ENCODE measurements at regions not wholly inside any gene's neighbourhood (a gene's known extent, or its start where the extent isn't known, plus 50 kb on each side); places are given as distances from the start of the nearest gene placed in this dataset.

GRCh38 chr7:38107486-38107893 is 70.6 kb upstream of the STARD3NL start:
- ATAC-seq, result peak; percentile 96
- intact Hi-C loops (cut with micrococcal nuclease) (loop anchor here (1.0 to 5.0 kb wide), 6 partner anchors 71 to 265 kb away; partner anchors contain the start of gene STARD3NL), in situ Hi-C loops (cut with MboI) (loop anchor here (5.0 to 10.0 kb wide), 2 partner anchors 115 to 227 kb away; no protein-coding TSS in a partner anchor)
- no peaks in the 10 kb centered on the region for H3K36me3 ChIP-seq (ENCODE audit: control insufficient read depth, insufficient read depth, low read length)
- no peak overlapping the region for H3K4me3 ChIP-seq
- FAIRE-seq, result peak; percentile 93
- no peak overlapping the region for H3K4me2 ChIP-seq (ENCODE audit: insufficient read depth, low read length)
- H3K27me3 ChIP-seq (ENCODE audit: control insufficient read depth in 2 of 2, insufficient read depth in 2 of 2, low read length in 2 of 2), result no peaks in the 10 kb centered on the region; a peak in 1 of 5 replicates
- POLR2A ChIA-PET, result no interaction called here
- no peak overlapping the region for H3K27ac ChIP-seq (ENCODE audit: extremely low read depth, low read depth, low read length)
- H3K9ac ChIP-seq (ENCODE audit: insufficient read depth in 1 of 2, low read depth in 2 of 2, low read length in 2 of 2), result no peak overlapping the region
- WGBS (ENCODE audit: insufficient coverage, low coverage, missing lambda C conversion rate), result 0% methylated on average over 3 of the region's 3 CpGs
- H4K20me1 ChIP-seq (replicated peaks; ENCODE audit: control insufficient read depth, insufficient read depth, low read length), result no peaks in the 10 kb centered on the region
- no peaks in the 10 kb centered on the region for H3K79me2 ChIP-seq (ENCODE audit: control insufficient read depth, insufficient read depth, low read length)
- H3K4me1 ChIP-seq (replicated peaks in 1 of 2; ENCODE audit: control insufficient read depth in 2 of 2, insufficient read depth in 2 of 2, low read length in 2 of 2), result no peaks in the 10 kb centered on the region
- CTCF ChIA-PET (ENCODE audit: low intra/inter-chr PET ratio), result interaction anchor here (0.7 to 5.8 kb wide), 4 partner anchors 109 to 211 kb away, joined by 7 to 63 read pairs (median 10); no protein-coding TSS in a partner anchor
- BruUV-seq (replicated peaks), result no TSS peak
- no peaks in the 10 kb centered on the region for H3K9me3 ChIP-seq (replicated peaks; ENCODE audit: control insufficient read depth, insufficient read depth, low read depth, low read length)
- DNase-seq (ENCODE audit: extremely low read depth in 1 of 4, low spot score in 3 of 4), result peak; percentile 61 to 80 (median 67)
- H3K9me1 ChIP-seq (ENCODE audit: control insufficient read depth, insufficient read depth, low read length), result no peaks in the 10 kb centered on the region
- H2AFZ ChIP-seq (ENCODE audit: low read depth, low read length), result no peak overlapping the region
- no peak for TF ChIP-seq POLR2H (tag; IDR thresholded peaks at IDR 0.05; ENCODE audit: low read depth)
- no peak for TF ChIP-seq TSHZ1 (CRISPR knock-in tag; IDR thresholded peaks at IDR 0.05)
- TF ChIP-seq ETV5 (CRISPR knock-in tag; IDR thresholded peaks at IDR 0.05; ENCODE audit: low read depth), result no peak
- TF ChIP-seq FOXA1 (IDR thresholded peaks at IDR 0.05; ENCODE audit: borderline replicate concordance), result no peak
- no peak for TF ChIP-seq ZNF77 (CRISPR knock-in tag; IDR thresholded peaks at IDR 0.05)
- TF ChIP-seq SMC3 (conservative IDR thresholded peaks at IDR 0.05; ENCODE audit: insufficient read depth, low read depth, low read length), result peak; percentile 89
- TF ChIP-seq DEAF1 (CRISPR knock-in tag; IDR thresholded peaks at IDR 0.05), result peak; percentile 82
- TF ChIP-seq AFF1 (IDR thresholded peaks at IDR 0.05; ENCODE audit: low read depth in 1 of 2, partially characterized antibody in 2 of 2), result no peak
- no peak for TF ChIP-seq POLR2AphosphoS2 (IDR thresholded peaks at IDR 0.05; ENCODE audit: low read length)
- TF ChIP-seq SAFB2 (IDR thresholded peaks at IDR 0.05; ENCODE audit: borderline replicate concordance, low read depth, low read length, severe bottlenecking), result no peak
- TF ChIP-seq GTF2E2 (tag; IDR thresholded peaks at IDR 0.05), result no peak
- TF ChIP-seq KDM2B (CRISPR knock-in tag; IDR thresholded peaks at IDR 0.05), result no peak
- TF ChIP-seq SRSF7 (optimal IDR thresholded peaks at IDR 0.05; ENCODE audit: low read depth, low read length), result no peak
- no peak for TF ChIP-seq NFRKB (IDR thresholded peaks at IDR 0.05; ENCODE audit: low read depth)
